ENCODE measurements at regions not wholly inside any gene's neighbourhood (a gene's known extent, or its start where the extent isn't known, plus 50 kb on each side); places are given as distances from the start of the nearest gene placed in this dataset.

GRCh38 chr22:22823131-22823810 is 64.3 kb upstream of the IGLL5 start:
- no peak overlapping the region for H3K4me3 ChIP-seq (replicated peaks in 1 of 3)
- WGBS, 2 donors, result 72 to 76% methylated on average over 10 of the region's 10 CpGs
- no peak for TF ChIP-seq POLR2A (IDR thresholded peaks at IDR 0.05)
- no peak for TF ChIP-seq CTCF (IDR thresholded peaks at IDR 0.05)
- H3K27me3 ChIP-seq, result no peaks in the 10 kb centered on the region
- DNase-seq, result no peak
- intact Hi-C loops (cut with DNase I), result no loop called here
- H3K36me3 ChIP-seq, result no peaks in the 10 kb centered on the region
- H3K9me3 ChIP-seq, result no peaks in the 10 kb centered on the region
- H3K4me1 ChIP-seq, result no peaks in the 10 kb centered on the region
- H3K27ac ChIP-seq, result no peak overlapping the region

GRCh38 chr22:22824340-22825212 is 63.0 kb upstream of the IGLL5 start:
- H3K27me3 ChIP-seq, result no peaks in the 10 kb centered on the region
- 91 to 92% methylated on average over 6 of the region's 6 CpGs for WGBS, 2 donors
- no peak overlapping the region for H3K27ac ChIP-seq
- intact Hi-C loops (cut with DNase I), result no loop called here
- H3K9me3 ChIP-seq, result no peaks in the 10 kb centered on the region
- no peak overlapping the region for H3K4me3 ChIP-seq (replicated peaks in 1 of 3)
- TF ChIP-seq CTCF (IDR thresholded peaks at IDR 0.05) (no peak), POLR2A (IDR thresholded peaks at IDR 0.05) (no peak)
- H3K36me3 ChIP-seq, result no peaks in the 10 kb centered on the region
- no peaks in the 10 kb centered on the region for H3K4me1 ChIP-seq
- DNase-seq, result no peak

GRCh38 chr22:22825213-22825593 is 62.4 kb upstream of the IGLL5 start:
- no peaks in the 10 kb centered on the region for H3K36me3 ChIP-seq
- intact Hi-C loops (cut with DNase I), result no loop called here
- H3K9me3 ChIP-seq, result no peaks in the 10 kb centered on the region
- no peaks in the 10 kb centered on the region for H3K4me1 ChIP-seq
- H3K27ac ChIP-seq, result no peak overlapping the region
- H3K27me3 ChIP-seq, result no peaks in the 10 kb centered on the region
- whole genome bisulfite sequencing, 2 donors, result 90 to 93% methylated on average over 2 of the region's 2 CpGs
- no peak overlapping the region for H3K4me3 ChIP-seq (replicated peaks in 1 of 3)
- TF ChIP-seq CTCF (IDR thresholded peaks at IDR 0.05) (no peak), POLR2A (IDR thresholded peaks at IDR 0.05) (no peak)
- no peak for DNase-seq

GRCh38 chr22:22827187-22827939 is 60.3 kb upstream of the IGLL5 start:
- DNase-seq, result no peak
- Histone ChIP-seq H3K27ac (no peak overlapping the region), H3K4me3 (replicated peaks in 1 of 3) (no peak overlapping the region), H3K4me1 (no peaks in the 10 kb centered on the region), H3K36me3 (no peaks in the 10 kb centered on the region), H3K27me3 (no peaks in the 10 kb centered on the region), H3K9me3 (no peaks in the 10 kb centered on the region)
- 80 to 89% methylated on average over 8 of the region's 8 CpGs for WGBS, 2 donors
- no peak for TF ChIP-seq POLR2A (IDR thresholded peaks at IDR 0.05)
- TF ChIP-seq CTCF (IDR thresholded peaks at IDR 0.05), result no peak
- intact Hi-C loops (cut with DNase I), result no loop called here

All from thyroid gland (tissue), 4 donors.